Hippocampal formation (tissue), 2 donors: ENCODE measurements at regions not wholly inside any gene's neighbourhood (a gene's known extent, or its start where the extent isn't known, plus 50 kb on each side); places are given as distances from the start of the nearest gene placed in this dataset.

Experiments used
- DNase-seq, 2 donors: peaks; one replicate each; lab custom pipeline; 2025; lab: John Stamatoyannopoulos, UW

- no peak for DNase-seq
These were observed 231.3 kb downstream of the ANAPC1 start for GRCh38 chr2:111652681-111653080.

DNA sequence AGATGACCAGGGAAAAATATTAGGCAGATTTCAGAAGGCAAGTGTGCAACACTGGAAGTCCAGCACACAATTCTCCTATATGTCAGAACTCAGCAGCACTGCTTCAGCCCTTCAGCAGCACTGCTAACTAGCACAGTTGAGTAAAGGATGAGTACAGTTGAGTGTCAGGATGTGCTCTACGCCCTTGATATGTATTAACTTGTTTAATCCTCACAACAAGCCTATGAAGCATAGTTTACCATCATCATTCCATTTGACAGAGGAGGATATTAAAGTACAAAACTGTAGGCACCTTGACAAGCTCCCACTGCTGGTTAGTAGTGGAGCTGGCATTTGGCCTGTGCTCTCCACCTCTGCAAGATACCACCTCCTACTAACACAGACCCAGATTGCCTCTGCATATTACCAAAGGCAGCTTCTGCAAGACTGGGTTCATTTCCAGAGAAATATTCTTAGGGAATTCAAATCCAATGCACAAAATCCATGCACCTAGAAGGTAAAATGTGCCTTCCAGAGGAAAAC is 230.8 kb downstream of the ANAPC1 start:
- DNase-seq: no peak

- no peak for DNase-seq
These were observed 230.1 kb downstream of the ANAPC1 start for GRCh38 chr2:111653913-111654312.

GRCh38 chr2:111654829-111655228 is 229.2 kb downstream of the ANAPC1 start:
- no peak for DNase-seq

GRCh38 chr2:111656436-111656835 is 227.6 kb downstream of the ANAPC1 start:
- DNase-seq: no peak

DNA sequence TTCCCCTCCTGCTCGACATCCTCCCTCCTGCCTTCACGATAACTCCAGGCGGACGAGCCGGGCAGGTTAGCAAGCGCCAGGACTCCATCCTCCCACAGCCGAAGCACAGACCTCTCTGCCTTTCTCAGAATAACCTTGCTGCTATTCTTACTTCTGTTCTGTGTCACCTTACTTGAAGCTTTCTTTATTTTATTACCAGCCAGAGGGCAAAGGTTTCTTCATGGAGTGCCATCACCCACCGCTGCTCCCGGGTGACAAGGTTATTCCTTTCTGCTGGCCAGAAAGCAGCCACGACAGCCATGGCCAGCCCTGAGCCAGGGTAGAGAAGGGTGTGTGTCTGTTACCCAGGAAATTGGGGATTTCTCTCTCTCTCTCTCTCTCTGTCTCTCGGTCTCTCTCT is 227.1 kb downstream of the ANAPC1 start:
- DNase-seq: no peak

DNA sequence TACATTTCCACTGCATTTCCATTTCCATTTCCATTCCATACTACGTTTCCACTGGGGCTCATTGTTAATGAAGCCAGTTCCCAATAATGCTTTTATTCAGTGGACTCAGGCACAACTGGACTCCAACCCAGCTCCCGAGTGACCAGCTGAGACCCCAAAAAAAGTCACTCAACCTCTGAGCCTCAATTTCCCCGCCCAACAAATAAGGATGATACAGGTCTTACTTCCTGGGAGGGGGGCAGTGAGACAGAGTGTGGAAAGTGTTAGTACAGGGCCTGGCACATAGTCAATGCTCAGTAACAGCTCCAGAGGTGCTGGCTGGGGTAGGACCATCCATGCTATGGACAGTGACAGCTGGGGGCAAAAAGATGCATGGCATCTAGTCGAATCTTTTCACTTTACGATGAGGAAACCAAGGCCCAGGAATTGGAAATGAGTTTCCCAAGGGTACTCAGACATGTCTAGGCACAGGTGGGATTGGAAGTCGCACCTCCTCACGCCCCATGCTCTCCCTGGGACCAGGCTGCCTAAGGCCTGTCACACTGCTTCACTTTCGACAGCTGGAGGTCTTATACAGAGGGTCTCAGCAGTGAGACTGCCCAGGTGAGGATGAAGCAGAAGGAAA is 226.5 kb downstream of the ANAPC1 start:
- DNase-seq: no peak

DNA sequence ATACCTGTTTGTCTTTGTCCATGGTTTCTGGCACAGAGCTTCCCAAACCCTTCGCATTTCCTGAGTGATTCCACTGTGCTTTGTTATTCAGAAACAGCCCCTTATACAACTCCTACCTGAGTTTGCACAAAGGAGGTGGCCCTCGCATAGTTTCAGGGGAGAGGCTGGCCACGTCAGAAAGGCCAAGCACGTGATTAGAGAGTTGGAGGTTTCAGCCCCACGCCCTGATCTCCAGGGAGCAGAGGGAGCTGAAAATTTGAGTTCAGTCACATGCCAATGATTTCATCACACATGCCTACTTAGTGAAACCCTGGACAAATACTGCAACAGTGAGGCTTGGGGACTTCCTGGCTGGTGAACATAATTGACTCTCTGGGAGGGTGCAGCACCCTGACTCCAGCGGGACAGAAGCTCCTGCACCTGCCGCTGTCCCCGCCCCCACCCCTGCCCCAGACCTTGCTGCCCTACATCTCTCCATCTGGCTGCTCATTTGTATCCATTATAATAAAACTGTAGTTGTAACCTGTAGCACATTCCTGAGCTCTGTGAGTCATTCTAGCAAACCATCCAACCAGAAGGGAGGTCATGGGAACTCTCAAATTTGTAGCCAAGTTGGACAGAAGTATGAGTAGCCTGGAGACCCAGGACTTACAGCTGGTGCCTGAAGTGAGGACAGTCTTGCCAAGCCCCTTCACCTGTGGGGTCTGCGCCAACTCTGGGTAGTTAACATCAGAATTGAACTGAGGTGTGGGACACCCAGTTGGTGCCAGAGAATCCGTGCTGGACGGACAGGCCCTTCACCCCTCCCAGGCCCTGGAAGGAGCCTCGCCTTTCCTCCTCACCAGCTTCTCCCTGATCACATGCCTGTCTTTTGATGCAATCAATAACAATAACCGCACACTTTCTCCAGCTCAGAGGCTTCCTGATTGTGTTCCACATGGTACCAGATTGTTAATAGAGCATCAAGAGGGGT is 224.3 kb downstream of the ANAPC1 start:
- no peak for DNase-seq

DNA sequence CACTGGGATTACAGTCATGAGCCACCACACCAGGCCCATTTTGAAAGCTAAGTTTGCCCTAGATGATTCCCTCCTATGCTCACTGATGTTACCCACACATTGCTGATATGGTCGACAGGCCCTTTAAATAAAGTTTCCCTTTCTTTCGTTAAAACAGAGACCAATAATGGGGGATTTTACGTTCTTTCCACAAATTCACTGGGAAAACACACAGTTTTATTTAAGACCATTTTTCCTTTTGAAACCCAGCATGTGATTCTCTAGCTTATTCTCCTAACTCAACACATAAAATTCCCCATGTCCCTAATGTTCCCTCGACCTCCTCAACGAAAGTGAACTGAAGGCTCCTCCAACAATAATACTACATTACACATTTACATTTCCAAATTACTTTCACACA is 223.2 kb downstream of the ANAPC1 start:
- DNase-seq: no peak

- DNase-seq: no peak
These were observed 222.6 kb downstream of the ANAPC1 start for GRCh38 chr2:111661286-111661940.

GRCh38 chr2:111662039-111662770 is 221.8 kb downstream of the ANAPC1 start:
- DNase-seq: no peak

- DNase-seq: no peak
These were observed 221.1 kb downstream of the ANAPC1 start for GRCh38 chr2:111662771-111663470.

GRCh38 chr2:111663471-111664274 is 220.3 kb downstream of the ANAPC1 start:
- DNase-seq: no peak

GRCh38 chr2:111664275-111664850 is 219.6 kb downstream of the ANAPC1 start:
- no peak for DNase-seq

DNA sequence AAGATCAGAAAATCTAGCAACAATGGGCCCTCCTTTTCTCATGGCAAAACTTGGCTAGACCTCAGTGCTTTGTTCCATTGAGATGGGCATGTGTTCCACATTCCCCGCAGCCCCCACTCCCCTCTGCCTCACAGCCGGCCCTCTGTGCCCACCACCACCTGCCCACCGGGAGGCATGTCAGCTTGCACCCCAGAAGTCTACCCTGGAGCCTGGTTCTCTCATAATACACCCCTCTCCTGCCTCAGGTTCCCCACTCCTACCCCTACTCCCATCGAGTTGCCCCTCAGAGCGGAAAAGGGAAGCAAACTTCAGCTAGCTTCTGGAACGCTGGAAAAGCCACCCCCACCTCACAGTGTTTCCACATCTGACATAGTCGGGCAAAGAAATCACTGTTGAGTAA is 219.0 kb downstream of the ANAPC1 start:
- no peak for DNase-seq

DNA sequence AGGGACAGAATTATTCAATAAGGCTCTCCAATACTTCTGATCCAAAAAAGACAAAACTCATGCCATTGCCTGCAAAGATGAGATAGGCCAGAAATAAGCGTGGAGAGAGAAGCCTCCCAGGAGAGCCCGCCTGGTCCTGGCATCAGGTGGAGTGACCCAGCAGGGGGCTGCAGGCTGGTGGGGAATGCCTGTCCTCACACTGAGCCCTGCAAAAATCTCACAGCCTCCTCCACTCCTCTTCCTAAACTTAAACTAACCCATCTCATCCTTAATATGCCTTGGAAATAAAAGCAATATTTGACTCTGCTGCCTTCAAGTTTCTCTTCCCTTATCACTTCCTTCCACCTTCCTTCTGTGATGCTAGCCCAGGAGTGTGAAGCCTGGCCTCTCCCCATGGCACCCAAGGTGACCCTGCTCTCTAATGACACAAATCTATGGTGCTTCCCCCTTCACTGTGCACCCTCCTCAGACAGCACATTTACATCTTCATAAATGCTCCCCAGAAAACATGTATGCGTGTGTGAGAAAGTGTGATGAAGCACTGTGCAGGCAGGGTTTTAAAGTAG is 218.4 kb downstream of the ANAPC1 start:
- DNase-seq: no peak

DNA sequence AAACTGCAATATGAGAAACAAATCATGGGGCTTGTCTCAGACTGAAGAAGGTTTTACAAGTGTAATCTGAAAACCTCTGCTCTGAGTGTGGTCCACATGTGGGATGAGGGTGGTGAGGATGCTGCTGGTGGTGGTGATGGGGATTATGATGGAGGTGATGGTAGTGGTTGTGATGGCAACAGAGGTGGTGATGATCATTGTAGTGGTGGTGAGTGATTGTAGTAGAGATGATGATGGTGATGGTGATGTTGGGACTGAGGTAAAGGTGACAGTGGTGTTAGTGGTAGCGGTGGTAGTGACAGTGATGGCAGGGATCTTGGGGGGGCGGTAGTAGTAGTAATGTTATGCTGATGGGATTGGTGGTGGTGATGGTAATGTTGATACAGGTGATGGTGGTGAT is 217.8 kb downstream of the ANAPC1 start:
- no peak for DNase-seq

GRCh38 chr2:111667001-111667400 is 217.0 kb downstream of the ANAPC1 start:
- DNase-seq: no peak

DNA sequence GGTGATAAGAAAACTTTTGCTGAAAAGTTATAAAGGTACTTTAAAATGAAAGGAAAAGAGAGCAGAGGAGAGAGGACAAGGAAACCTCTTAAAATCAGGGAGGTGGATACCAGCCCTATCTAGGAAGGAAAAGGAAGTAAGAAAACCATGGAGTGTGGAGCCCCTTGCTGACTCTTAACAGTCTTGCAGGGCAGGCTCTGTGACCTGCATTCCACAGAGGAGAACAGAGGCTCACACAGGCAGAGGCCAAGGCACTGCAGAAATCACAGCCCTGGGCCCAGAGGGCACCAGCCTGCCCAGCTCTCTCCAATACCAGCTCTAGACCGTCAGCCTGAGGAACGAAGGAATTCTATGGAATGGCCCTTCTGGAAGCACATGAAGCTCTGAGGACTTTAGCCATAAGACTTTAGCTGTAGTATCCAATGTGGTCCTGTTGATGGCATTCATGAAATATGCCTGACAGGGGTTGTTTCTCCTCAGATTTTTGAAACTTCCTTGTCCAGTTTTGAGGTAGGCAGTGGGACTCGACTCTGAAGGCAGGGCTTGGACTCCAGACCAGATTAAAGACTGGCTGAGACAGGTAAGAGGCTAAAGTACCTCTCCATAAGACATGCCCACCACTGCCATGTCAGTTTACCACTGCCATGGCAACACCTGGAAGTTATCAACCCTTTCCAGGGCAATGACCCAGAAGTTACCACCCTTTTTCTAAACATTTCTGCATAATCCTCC is 216.3 kb downstream of the ANAPC1 start:
- DNase-seq: no peak
